Gastroesophageal sphincter (tissue), 3 donors: ENCODE measurements at regions not wholly inside any gene's neighbourhood (a gene's known extent, or its start where the extent isn't known, plus 50 kb on each side); places are given as distances from the start of the nearest gene placed in this dataset.

ENCODE experiments used
- CTCF ChIP-seq, 4 experiments: fragments of 200-600 bp in 2 of 4; fragments of 450-650 bp in 2 of 4; sonication (generic) in 1 of 4; IDR thresholded peaks; one replicate each; pipeline ENCODE4 v1.5.1; 2017 to 2019; ENCODE audit warnings: antibody characterized with exemption in 4 of 4, mild to moderate bottlenecking in 2 of 4, moderate library complexity in 2 of 4
- EP300 ChIP-seq: sonication (generic); formaldehyde crosslinking; IDR thresholded peaks from one replicate; pipeline ENCODE4 v1.6.1; 2017; ENCODE audit warnings: antibody characterized with exemption, mild to moderate bottlenecking
- POLR2A ChIP-seq, 2 donors: fragments of 450-650 bp; IDR thresholded peaks; one replicate each; pipeline ENCODE4 v1.6.1; 2017; ENCODE audit warnings: antibody characterized with exemption in 2 of 2, mild to moderate bottlenecking in 2 of 2, moderate library complexity in 1 of 2
- POLR2AphosphoS5 ChIP-seq: sonication (generic); formaldehyde crosslinking; IDR thresholded peaks from one replicate; pipeline ENCODE4 v1.6.1; 2017; ENCODE audit warnings: antibody characterized with exemption

- no peak for TF ChIP-seq CTCF (IDR thresholded peaks at IDR 0.05)
- TF ChIP-seq POLR2A (IDR thresholded peaks at IDR 0.05), result no peak
- no peak for TF ChIP-seq POLR2AphosphoS5
- TF ChIP-seq EP300, result no peak
These were observed 1729.5 kb downstream of the GRIK2 start for GRCh38 chr6:103122766-103123601.
